Peyer's patch (tissue), 4 donors: ENCODE measurements at regions not wholly inside any gene's neighbourhood (a gene's known extent, or its start where the extent isn't known, plus 50 kb on each side); places are given as distances from the start of the nearest gene placed in this dataset.

ENCODE experiments used
- DNase-seq, 3 donors: peaks; one replicate each; pipeline ENCODE4 v3.0.0-alpha.2; 2017 to 2019
- H3K27ac ChIP-seq, 4 donors: fragments of 200-600 bp; sonication (generic); one replicate each; pipeline ENCODE4 v1.5.1; 2016 to 2019
- H3K27me3 ChIP-seq, 2 donors: fragments of 200-600 bp; sonication (generic); one replicate each; pipeline ENCODE4 v1.5.1; 2019
- H3K36me3 ChIP-seq, 3 donors: fragments of 200-600 bp; sonication (generic); one replicate each; pipeline ENCODE4 v1.5.1; 2016 to 2019
- H3K4me1 ChIP-seq, 4 donors: fragments of 200-600 bp; sonication (generic); one replicate each; pipeline ENCODE4 v1.5.1; 2016 to 2019
- H3K4me3 ChIP-seq, 4 donors: fragments of 200-600 bp; sonication (generic); 1 replicate in 3 of 4; 2 replicates in 1 of 4; pipeline ENCODE4 v1.5.1; 2016 to 2019; ENCODE audit warnings: mild to moderate bottlenecking in 1 of 4
- H3K9me3 ChIP-seq, 4 donors: fragments of 200-600 bp; sonication (generic); one replicate each; pipeline ENCODE4 v1.5.1; 2016 to 2019; ENCODE audit warnings: mild to moderate bottlenecking in 1 of 4
- CTCF ChIP-seq, 6 experiments: fragments of 450-650 bp in 4 of 6; fragments of 200-600 bp in 2 of 6; sonication (generic) in 1 of 6; IDR thresholded peaks; one replicate each; pipeline ENCODE4 v1.5.1; 2017 to 2019; ENCODE audit warnings: antibody characterized with exemption in 6 of 6, mild to moderate bottlenecking in 3 of 6, moderate library complexity in 1 of 6
- POLR2A ChIP-seq, 2 donors: fragments of 450-650 bp; IDR thresholded peaks; one replicate each; pipeline ENCODE4 v1.5.1; 2017; ENCODE audit warnings: antibody characterized with exemption in 2 of 2, mild to moderate bottlenecking in 2 of 2, moderate library complexity in 2 of 2
- small RNA-seq, 2 donors: library from RNA; depleted of rRNA; stranded (forward); fragments of <200 nt; gene quantifications; one replicate each; pipeline ENCODE3, GENCODE V24; 2016

GRCh38 chr1:91622616-91623015 is 122.0 kb downstream of the CDC7 start:
- H3K27ac ChIP-seq: peak overlapping the region in 1 of 4 donors; percentile 8
- peak in 1 of 3 donors; percentile 56 for DNase-seq
- H3K4me3 ChIP-seq: no peak overlapping the region
- H3K27me3 ChIP-seq: no peaks in the 10 kb centered on the region
- H3K4me1 ChIP-seq: no peaks in the 10 kb centered on the region
- H3K36me3 ChIP-seq: no peaks in the 10 kb centered on the region
- H3K9me3 ChIP-seq: no peaks in the 10 kb centered on the region
- TF ChIP-seq POLR2A (IDR thresholded peaks at IDR 0.05): no peak
- no peak for TF ChIP-seq CTCF (IDR thresholded peaks at IDR 0.05)

GRCh38 chr1:91623020-91623419 is 122.4 kb downstream of the CDC7 start:
- H3K4me1 ChIP-seq: no peaks in the 10 kb centered on the region
- H3K27me3 ChIP-seq: no peaks in the 10 kb centered on the region
- TF ChIP-seq POLR2A (IDR thresholded peaks at IDR 0.05): no peak
- TF ChIP-seq CTCF (IDR thresholded peaks at IDR 0.05): no peak
- peak overlapping the region in 1 of 4 donors; percentile 8 for H3K27ac ChIP-seq
- no peaks in the 10 kb centered on the region for H3K9me3 ChIP-seq
- no peak overlapping the region for H3K4me3 ChIP-seq
- DNase-seq: no peak
- H3K36me3 ChIP-seq: no peaks in the 10 kb centered on the region

- Histone ChIP-seq H3K9me3 (no peaks in the 10 kb centered on the region), H3K4me1 (no peaks in the 10 kb centered on the region), H3K27ac (no peak overlapping the region), H3K36me3 (no peaks in the 10 kb centered on the region), H3K27me3 (no peaks in the 10 kb centered on the region), H3K4me3 (no peak overlapping the region)
- no peak for DNase-seq
- TF ChIP-seq CTCF (IDR thresholded peaks at IDR 0.05) (no peak), POLR2A (IDR thresholded peaks at IDR 0.05) (no peak)
Observed at GRCh38 chr1:91624331-91624730, 123.7 kb downstream of the CDC7 start.

Small RNA genes in the stretch of these regions (small RNA-seq; reads per million reads assigned to genes)
- 0 reads per million in 2 donors for gene AL714022.1
